HFF-Myc (cell line): ENCODE measurements at regions not wholly inside any gene's neighbourhood (a gene's known extent, or its start where the extent isn't known, plus 50 kb on each side); places are given as distances from the start of the nearest gene placed in this dataset.

ENCODE experiments used
- DNase-seq: peaks from one replicate; pipeline ENCODE4 v3.0.0-alpha.2; 2011; ENCODE audit warnings: low read depth; ENCODE audit errors: extremely low read depth
- H3K4me3 ChIP-seq: replicated peaks from 2 replicates; pipeline ENCODE4 v1.5.1; 2011; ENCODE audit warnings: low read depth, mild to moderate bottlenecking, control low read depth, low read length
- CTCF ChIP-seq: IDR thresholded peaks from 2 replicates; pipeline ENCODE4 v1.5.1; 2012; ENCODE audit warnings: mild to moderate bottlenecking, low read depth, low read length, control low read depth; ENCODE audit errors: missing control alignments

- TF ChIP-seq CTCF: no peak
- DNase-seq: no peak
- no peak overlapping the region for H3K4me3 ChIP-seq
These were observed 137.9 kb upstream of the POU1F1 start for GRCh38 chr3:87414271-87414670.

- no peak for TF ChIP-seq CTCF
- no peak overlapping the region for H3K4me3 ChIP-seq
- no peak for DNase-seq
These were observed 137.4 kb upstream of the POU1F1 start for GRCh38 chr3:87413814-87414213.

GRCh38 chr3:87410110-87410509 is 133.7 kb upstream of the POU1F1 start:
- DNase-seq: no peak
- no peak overlapping the region for H3K4me3 ChIP-seq
- TF ChIP-seq CTCF: no peak

DNA sequence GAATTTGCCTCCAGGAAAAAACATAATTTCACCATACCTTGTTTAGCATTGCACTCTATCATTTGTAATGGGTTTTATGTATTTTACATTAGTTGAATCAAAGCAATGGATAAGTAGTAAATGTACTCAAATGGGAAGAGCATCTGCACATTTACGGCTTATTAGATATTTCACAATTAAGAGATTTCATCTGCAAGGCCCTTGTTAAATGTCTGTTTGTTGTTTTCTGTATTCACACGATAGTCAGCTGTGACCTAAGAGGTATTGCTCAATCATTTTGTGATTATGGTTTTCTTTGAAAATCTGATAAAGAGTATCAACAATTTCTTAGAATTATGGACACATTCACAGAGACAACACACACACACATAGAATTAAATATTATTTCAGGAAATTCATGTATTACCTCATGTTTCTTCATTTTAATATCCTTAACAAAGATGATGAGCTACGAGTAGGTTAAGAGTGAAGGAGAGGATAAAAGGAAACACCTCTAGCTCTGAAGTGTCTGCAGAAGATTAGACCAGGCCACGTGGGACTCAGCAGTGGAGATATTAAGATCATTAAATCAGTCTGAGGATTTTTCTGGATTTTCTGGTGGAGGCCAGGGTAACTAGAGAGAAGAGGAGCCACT is 121.9 kb upstream of the POU1F1 start:
- H3K4me3 ChIP-seq: no peak overlapping the region
- TF ChIP-seq CTCF: no peak
- DNase-seq: no peak

DNA sequence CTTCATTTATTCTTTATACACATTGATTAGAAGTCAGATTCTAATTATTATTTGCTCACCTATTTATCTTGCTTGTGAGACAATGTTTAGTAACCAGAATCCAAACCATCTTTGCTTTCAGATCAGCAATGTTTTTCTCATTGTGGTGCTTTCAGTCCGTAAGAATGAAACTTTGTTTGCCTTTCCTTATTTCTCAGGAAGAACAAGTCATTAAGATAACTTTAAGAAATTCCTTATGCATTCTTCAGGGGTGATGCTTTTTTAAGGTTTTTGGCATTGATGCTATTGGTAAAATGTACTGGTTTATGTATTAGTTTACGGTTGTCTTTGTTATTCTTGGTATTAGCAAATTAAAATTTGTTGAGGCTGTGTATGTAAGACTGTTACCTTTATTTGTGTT is 120.8 kb upstream of the POU1F1 start:
- DNase-seq: no peak
- TF ChIP-seq CTCF: no peak
- no peak overlapping the region for H3K4me3 ChIP-seq

DNA sequence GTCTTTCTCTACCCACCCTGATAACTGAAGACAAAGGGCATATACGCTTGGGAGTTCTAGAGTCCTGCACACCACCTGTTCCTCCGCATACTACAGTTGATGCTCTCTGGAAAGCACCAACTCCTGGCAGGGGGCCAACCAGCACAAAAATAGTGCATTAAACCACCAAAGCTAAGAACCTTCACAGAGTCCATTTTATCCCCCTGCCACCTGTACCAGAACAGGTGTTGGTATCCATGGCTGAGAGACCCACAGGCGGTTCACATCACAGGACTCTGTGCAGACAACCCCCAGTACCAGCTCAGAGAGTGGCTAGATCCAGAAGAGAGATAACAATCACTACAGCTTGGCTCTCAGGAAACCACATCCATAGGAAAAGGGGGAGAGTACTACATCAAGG is 114.4 kb upstream of the POU1F1 start:
- no peak for TF ChIP-seq CTCF
- H3K4me3 ChIP-seq: no peak overlapping the region
- no peak for DNase-seq

DNA sequence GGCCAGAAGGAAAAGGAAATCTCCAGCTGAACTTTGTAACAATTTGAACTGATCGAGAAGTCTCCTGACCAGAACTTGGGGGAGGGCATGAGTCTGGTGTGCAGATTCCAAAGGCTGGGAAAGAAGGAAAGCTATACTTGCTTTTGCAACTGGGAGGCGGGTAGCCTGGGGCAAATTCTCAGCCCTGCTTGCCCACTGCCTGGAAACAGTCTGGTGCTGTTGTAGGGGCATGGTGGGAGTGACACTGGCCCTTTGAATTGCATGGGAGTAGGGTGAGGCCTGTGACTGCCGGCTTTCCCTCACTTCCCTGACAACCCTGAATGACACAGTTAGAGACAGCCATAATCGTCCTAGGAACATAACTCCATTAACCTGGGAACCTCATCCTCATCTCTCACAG is 114.0 kb upstream of the POU1F1 start:
- no peak for DNase-seq
- no peak overlapping the region for H3K4me3 ChIP-seq
- no peak for TF ChIP-seq CTCF
